GM18502 (cell line): ENCODE measurements at regions not wholly inside any gene's neighbourhood (a gene's known extent, or its start where the extent isn't known, plus 50 kb on each side); places are given as distances from the start of the nearest gene placed in this dataset.

ENCODE experiments used
- ATAC-seq: cut with Tn5 transposase; IDR thresholded peaks from one replicate; pipeline ENCODE4 v1.9.1; 2021; ENCODE audit warnings: mild to moderate bottlenecking; ENCODE audit not compliant: unreplicated experiment, poor library complexity

DNA sequence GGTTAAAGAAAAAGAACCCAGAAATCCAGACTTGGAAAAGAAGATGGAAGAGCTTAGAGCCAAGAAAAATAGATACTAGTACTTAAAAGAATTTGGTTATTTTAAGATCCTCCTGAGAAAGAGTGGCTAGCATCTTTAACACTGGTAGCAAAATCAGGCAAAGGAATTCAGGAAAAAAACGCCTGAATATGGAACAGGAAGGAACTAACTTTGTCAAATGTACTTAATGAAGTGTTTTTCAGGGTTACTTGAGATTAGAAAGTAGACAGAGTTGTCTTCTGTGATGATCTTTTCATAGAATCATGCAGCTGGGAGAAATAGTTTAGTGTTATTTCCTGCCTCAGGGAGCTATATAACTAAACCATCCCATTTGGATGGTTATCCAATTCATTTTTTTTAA is 50.8 kb upstream of the SASH1 start:
- no peak for ATAC-seq
